OCI-LY3 (cell line): ENCODE measurements at regions not wholly inside any gene's neighbourhood (a gene's known extent, or its start where the extent isn't known, plus 50 kb on each side); places are given as distances from the start of the nearest gene placed in this dataset.
"Not testable (repeated sequence)": the region's sequence is repeated elsewhere in the genome, so short reads cannot be mapped to it uniquely, and the experiment has no call there.

Source experiments
- H2AFZ ChIP-seq: fragments of 200-600, 300-600 bp; shearing (Covaris generic); 2 replicates; pipeline ENCODE4 v1.6.0; 2014; ENCODE audit warnings: antibody characterized with exemption, low read depth, low read length
- H3K27ac ChIP-seq: fragments of 200-600, 300-600 bp; sonication (generic); 2 replicates; pipeline ENCODE4 v1.5.1; 2014; ENCODE audit warnings: mild to moderate bottlenecking, low read length, moderate library complexity, mixed read lengths
- H3K27me3 ChIP-seq: fragments of 200-600, 300-600 bp; sonication (generic); 2 replicates; pipeline ENCODE4 v1.6.1; 2014; ENCODE audit warnings: low read depth, low read length, mixed read lengths
- H3K36me3 ChIP-seq: fragments of 200-600, 300-600 bp; sonication (generic); replicated peaks from 2 replicates; pipeline ENCODE3; 2014; ENCODE audit warnings: low read depth, low read length, mixed read lengths
- H3K4me1 ChIP-seq: fragments of 300-600, 200-600 bp; sonication (generic); 2 replicates; pipeline ENCODE4 v1.6.1; 2014; ENCODE audit warnings: low read length, mixed read lengths
- H3K4me2 ChIP-seq: fragments of 200-600, 300-600 bp; sonication (generic); 2 replicates; pipeline ENCODE4 v1.6.1; 2014; ENCODE audit warnings: low read length, mixed read lengths
- H3K4me3 ChIP-seq: fragments of 300-600, 200-600 bp; sonication (generic); 2 replicates; pipeline ENCODE4 v1.5.1; 2014; ENCODE audit warnings: antibody characterized with exemption, mild to moderate bottlenecking, low read length, moderate library complexity
- H3K79me2 ChIP-seq: fragments of 300-600, 200-600 bp; shearing (Covaris generic); 2 replicates; pipeline ENCODE4 v1.6.1; 2014; ENCODE audit warnings: mild to moderate bottlenecking, low read length, mixed read lengths
- H3K9ac ChIP-seq: fragments of 300-600, 200-600 bp; shearing (Covaris generic); 2 replicates; pipeline ENCODE4 v1.6.0; 2014; ENCODE audit warnings: mild to moderate bottlenecking, low read length, moderate library complexity
- H3K9me3 ChIP-seq: fragments of 200-600, 300-600 bp; shearing (Covaris generic); 2 replicates; pipeline ENCODE4 v1.6.1; 2014; ENCODE audit warnings: low read length, mixed read lengths; ENCODE audit not compliant: insufficient read depth
- H4K20me1 ChIP-seq: fragments of 200-600, 300-600 bp; sonication (generic); 2 replicates; pipeline ENCODE4 v1.6.1; 2016; ENCODE audit warnings: low read length, mixed read lengths; ENCODE audit not compliant: insufficient read depth
- EZH2phosphoT487 ChIP-seq: fragments of 200-600 bp; shearing (Covaris generic); IDR thresholded peaks from 2 replicates; pipeline ENCODE4 v1.6.1; 2018; ENCODE audit warnings: antibody characterized with exemption, mixed run types, low read depth
- TF ChIP-seq, protein P1 (sequence below): fragments of 200-600, 300-600 bp; sonication (generic); IDR thresholded peaks from 2 replicates; pipeline ENCODE4 v1.5.1; 2014; ENCODE audit warnings: antibody characterized with exemption, low read length, low read depth

DNA sequence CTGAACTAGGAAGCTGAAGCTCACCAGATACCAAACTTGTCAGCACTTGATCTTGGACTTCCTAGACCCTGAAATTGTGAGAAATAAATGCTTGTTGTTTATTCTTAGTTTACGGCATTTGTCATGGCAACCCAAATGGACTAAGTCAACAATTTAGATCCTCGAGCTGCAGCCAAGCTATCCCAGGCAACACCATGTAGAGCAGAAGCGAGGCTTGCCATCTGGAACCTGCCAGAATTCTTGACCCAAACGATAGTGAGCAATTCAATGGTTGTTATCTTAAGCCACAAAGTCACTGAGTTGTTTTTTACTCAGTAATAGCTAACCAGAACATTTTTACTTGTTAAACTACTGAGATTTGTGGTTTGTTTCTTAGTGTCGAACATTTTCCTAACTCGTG is 458.5 kb upstream of the FLRT2 start:
- no peaks in the 10 kb centered on the region for H3K9me3 ChIP-seq
- H3K27ac ChIP-seq = no peak overlapping the region
- no peak overlapping the region for H3K4me2 ChIP-seq
- H3K4me3 ChIP-seq = no peak overlapping the region
- H3K36me3 ChIP-seq = no peaks in the 10 kb centered on the region
- H4K20me1 ChIP-seq = no peaks in the 10 kb centered on the region
- no peak overlapping the region for H2AFZ ChIP-seq
- no peaks in the 10 kb centered on the region for H3K4me1 ChIP-seq
- H3K79me2 ChIP-seq = no peaks in the 10 kb centered on the region
- no peak for TF ChIP-seq EZH2phosphoT487
- TF ChIP-seq, protein P1, sequence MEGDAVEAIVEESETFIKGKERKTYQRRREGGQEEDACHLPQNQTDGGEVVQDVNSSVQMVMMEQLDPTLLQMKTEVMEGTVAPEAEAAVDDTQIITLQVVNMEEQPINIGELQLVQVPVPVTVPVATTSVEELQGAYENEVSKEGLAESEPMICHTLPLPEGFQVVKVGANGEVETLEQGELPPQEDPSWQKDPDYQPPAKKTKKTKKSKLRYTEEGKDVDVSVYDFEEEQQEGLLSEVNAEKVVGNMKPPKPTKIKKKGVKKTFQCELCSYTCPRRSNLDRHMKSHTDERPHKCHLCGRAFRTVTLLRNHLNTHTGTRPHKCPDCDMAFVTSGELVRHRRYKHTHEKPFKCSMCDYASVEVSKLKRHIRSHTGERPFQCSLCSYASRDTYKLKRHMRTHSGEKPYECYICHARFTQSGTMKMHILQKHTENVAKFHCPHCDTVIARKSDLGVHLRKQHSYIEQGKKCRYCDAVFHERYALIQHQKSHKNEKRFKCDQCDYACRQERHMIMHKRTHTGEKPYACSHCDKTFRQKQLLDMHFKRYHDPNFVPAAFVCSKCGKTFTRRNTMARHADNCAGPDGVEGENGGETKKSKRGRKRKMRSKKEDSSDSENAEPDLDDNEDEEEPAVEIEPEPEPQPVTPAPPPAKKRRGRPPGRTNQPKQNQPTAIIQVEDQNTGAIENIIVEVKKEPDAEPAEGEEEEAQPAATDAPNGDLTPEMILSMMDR = no peak
- H3K9ac ChIP-seq = no peak overlapping the region
- no peaks in the 10 kb centered on the region for H3K27me3 ChIP-seq

DNA sequence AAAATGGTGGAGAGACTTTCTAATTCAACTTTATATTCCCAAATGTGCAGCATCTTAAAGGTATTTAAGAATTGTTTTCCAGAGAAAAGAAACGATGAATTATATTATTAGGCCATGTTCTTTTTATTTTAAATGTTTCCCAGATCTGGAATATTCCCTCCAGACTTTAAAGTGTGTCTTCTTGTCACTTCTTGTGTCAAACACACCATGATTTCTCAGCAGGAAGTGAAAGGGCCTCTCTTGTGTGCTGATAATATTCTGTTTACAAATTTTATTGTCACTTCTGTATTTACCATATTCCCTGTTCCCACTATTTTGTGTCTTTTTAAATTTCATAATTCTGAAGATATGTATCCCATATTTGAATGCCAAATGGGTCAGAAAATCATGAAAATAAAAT is 455.0 kb upstream of the FLRT2 start:
- Histone ChIP-seq H3K9me3 (no peaks in the 10 kb centered on the region), H3K4me3 (no peak overlapping the region), H3K27ac (no peak overlapping the region), H3K4me1 (no peaks in the 10 kb centered on the region), H3K9ac (no peak overlapping the region), H3K36me3 (no peaks in the 10 kb centered on the region), H3K27me3 (no peaks in the 10 kb centered on the region), H3K79me2 (no peaks in the 10 kb centered on the region), H2AFZ (peak overlapping the region; percentile 18; the same call in 1 of the 2 replicates), H3K4me2 (no peak overlapping the region), H4K20me1 (no peaks in the 10 kb centered on the region)
- no peak for TF ChIP-seq EZH2phosphoT487
- TF ChIP-seq, protein P1 = no peak

DNA sequence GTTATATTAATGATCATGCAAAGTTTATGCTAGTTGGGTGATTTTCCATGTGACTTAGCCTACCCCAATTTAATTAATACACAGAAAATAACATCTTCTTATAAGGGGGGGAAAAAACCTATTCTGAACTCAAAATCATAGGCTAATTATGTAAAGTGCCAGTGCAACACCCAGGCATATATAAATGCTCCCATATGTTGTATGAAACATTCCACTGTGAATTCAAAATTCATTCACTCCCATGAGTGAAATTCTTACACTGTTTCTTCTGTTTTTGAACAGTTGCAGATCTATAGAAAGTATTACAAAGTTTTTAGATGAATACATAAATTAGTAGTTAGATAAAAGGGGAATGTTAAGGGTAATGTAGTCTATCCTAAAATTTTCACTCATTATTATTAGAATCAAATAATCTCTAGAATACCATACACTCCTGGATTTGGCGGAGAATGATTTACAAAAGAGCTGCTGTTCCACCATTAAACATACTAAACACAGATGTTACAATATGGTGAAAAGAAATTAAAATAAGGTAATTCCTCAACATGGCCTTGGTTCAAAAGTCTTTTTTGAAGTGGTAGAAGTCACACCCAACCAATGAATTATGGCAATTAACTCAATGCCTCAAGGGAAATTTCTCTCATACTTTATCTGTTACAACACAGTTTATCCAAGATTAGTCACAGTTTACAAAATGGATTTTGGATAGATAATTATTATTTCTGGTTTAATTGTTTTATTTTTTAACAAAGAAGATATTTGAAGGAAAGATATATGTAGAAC is 454.1 kb upstream of the FLRT2 start:
- Histone ChIP-seq H3K79me2 (no peaks in the 10 kb centered on the region), H3K4me3 (no peak overlapping the region), H2AFZ (no peak overlapping the region), H3K4me1 (no peaks in the 10 kb centered on the region), H3K9ac (no peak overlapping the region), H3K4me2 (no peak overlapping the region), H4K20me1 (no peaks in the 10 kb centered on the region), H3K27ac (no peak overlapping the region), H3K36me3 (no peaks in the 10 kb centered on the region), H3K9me3 (no peaks in the 10 kb centered on the region), H3K27me3 (no peaks in the 10 kb centered on the region)
- no peak for TF ChIP-seq EZH2phosphoT487
- TF ChIP-seq, protein P1 = no peak

DNA sequence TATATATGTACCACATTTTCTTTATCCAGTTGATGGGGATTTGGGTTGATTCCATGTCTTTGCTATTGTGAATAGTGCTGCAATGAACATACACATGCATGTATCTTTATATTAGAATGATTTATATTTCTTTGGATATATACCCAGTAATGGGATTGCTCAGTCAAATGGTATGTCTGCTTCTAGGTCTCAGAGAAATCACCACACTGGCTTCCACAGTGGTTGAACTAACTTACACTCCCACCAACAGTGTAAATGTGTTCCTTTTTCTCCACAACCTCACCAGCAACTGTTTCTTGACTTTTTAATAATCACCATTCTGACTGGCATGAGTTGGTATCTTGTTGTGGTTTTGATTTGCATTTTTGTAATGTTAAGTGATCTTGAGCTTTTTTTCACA is 452.2 kb upstream of the FLRT2 start:
- not testable (repeated sequence) for H3K27ac ChIP-seq, H4K20me1 ChIP-seq, H3K27me3 ChIP-seq, H3K36me3 ChIP-seq, H3K9ac ChIP-seq, H3K9me3 ChIP-seq, H3K79me2 ChIP-seq, H3K4me3 ChIP-seq, H3K4me1 ChIP-seq, H3K4me2 ChIP-seq, H2AFZ ChIP-seq
